Fibroblast of mammary gland (primary cell): ENCODE measurements at regions not wholly inside any gene's neighbourhood (a gene's known extent, or its start where the extent isn't known, plus 50 kb on each side); places are given as distances from the start of the nearest gene placed in this dataset.

Experiments
- DNase-seq: peaks from one replicate; pipeline ENCODE4 v3.0.0-alpha.2; 2010; ENCODE audit warnings: low read depth
- H3K4me3 ChIP-seq: 2 replicates; pipeline ENCODE4 v1.5.1; 2011; ENCODE audit warnings: low read depth, mild to moderate bottlenecking, low read length, moderate library complexity; ENCODE audit not compliant: control insufficient read depth
- CTCF ChIP-seq: conservative IDR thresholded peaks from 2 replicates; pipeline ENCODE4 v1.5.1; 2011; ENCODE audit warnings: low read depth, low read length, inconsistent platforms; ENCODE audit not compliant: control insufficient read depth, insufficient read depth

GRCh38 chr13:70812481-70812880 is 704.2 kb upstream of the KLHL1 start:
- no peak for TF ChIP-seq CTCF
- no peak overlapping the region for H3K4me3 ChIP-seq
- DNase-seq: peak; percentile 16

- H3K4me3 ChIP-seq: no peak overlapping the region
- no peak for TF ChIP-seq CTCF
- DNase-seq: no peak
Measured at GRCh38 chr13:70809588-70809987, 701.3 kb upstream of the KLHL1 start.

- H3K4me3 ChIP-seq: no peak overlapping the region
- no peak for TF ChIP-seq CTCF
- no peak for DNase-seq
Measured at GRCh38 chr13:70798385-70798784, 690.1 kb upstream of the KLHL1 start.

- no peak overlapping the region for H3K4me3 ChIP-seq
- no peak for TF ChIP-seq CTCF
- no peak for DNase-seq
Measured at GRCh38 chr13:70795484-70795883, 687.2 kb upstream of the KLHL1 start.

- no peak for TF ChIP-seq CTCF
Measured at GRCh38 chr13:70792121-70792520, 683.9 kb upstream of the KLHL1 start.

GRCh38 chr13:70789751-70790150 is 681.5 kb upstream of the KLHL1 start:
- TF ChIP-seq CTCF: no peak
- no peak overlapping the region for H3K4me3 ChIP-seq
- no peak for DNase-seq

More at GRCh38 chr13:70792121-70792520, 683.9 kb upstream of the KLHL1 start:
- H3K4me3 ChIP-seq: no peak overlapping the region
- DNase-seq: no peak

GRCh38 chr13:70788074-70788473 is 679.8 kb upstream of the KLHL1 start:
- no peak overlapping the region for H3K4me3 ChIP-seq
- no peak for TF ChIP-seq CTCF
- no peak for DNase-seq
